HepG2 (cell line): ENCODE measurements at regions not wholly inside any gene's neighbourhood (a gene's known extent, or its start where the extent isn't known, plus 50 kb on each side); places are given as distances from the start of the nearest gene placed in this dataset.

Source experiments
- ATAC-seq: fragments of 200-7000 bp; cut with Tn5 transposase; 3 replicates; pipeline ENCODE4 v1.9.1; 2020; ENCODE audit warnings: mild to moderate bottlenecking, moderate library complexity
- BruUV-seq: library from RNA; stranded (reverse); fragments of 400-500 nt; replicated peaks from 2 replicates; lab custom pipeline; 2021; lab: Mats Ljungman, UMichigan
- CTCF ChIA-PET: fragments of 300-600 bp; formaldehyde crosslinking; extraction: SDS; loops from one replicate; lab custom pipeline; 2021; ENCODE audit warnings: low total read pairs, inconsistent platforms, low intra/inter-chr PET ratio; lab: Yijun Ruan, JAX
- POLR2A ChIA-PET: fragments of 350-600 bp; sonication (Branson Sonifier 250); formaldehyde crosslinking; loops from one replicate; lab custom pipeline; 2020; ENCODE audit warnings: antibody characterized with exemption, inconsistent platforms; lab: Yijun Ruan, JAX
- DNase-seq: peaks from one replicate; pipeline ENCODE4 v3.0.0-alpha.2; 2015; ENCODE audit warnings: low spot score
- FAIRE-seq: peaks from 3 replicates; lab custom pipeline; 2011; peaks lifted over from hg19 to GRCh38; lab: Jason Lieb, UNC
- H2AFZ ChIP-seq: one replicate; pipeline ENCODE4 v1.6.1; 2011; ENCODE audit warnings: low read length, inconsistent platforms
- H3K27ac ChIP-seq: fragments of 300-600 bp; 3 replicates; pipeline ENCODE4 v1.8.0; 2011; ENCODE audit warnings: mixed run types, mild to moderate bottlenecking, mixed read lengths, low read length, inconsistent platforms; ENCODE audit not compliant: insufficient read depth; ENCODE audit errors: extremely low read length
- H3K27me3 ChIP-seq, 2 experiments: fragments of 200-600 bp in 1 of 2; 2 replicates in 1 of 2; 3 replicates in 1 of 2; pipeline versions ENCODE4 v1.6.0 to v1.8.0; 2011; ENCODE audit warnings: low read length in 2 of 2, mild to moderate bottlenecking in 2 of 2, moderate library complexity in 2 of 2, inconsistent platforms in 1 of 2; ENCODE audit not compliant: insufficient read depth in 2 of 2, control insufficient read depth in 1 of 2
- H3K36me3 ChIP-seq, 2 experiments: fragments of 200-600 bp in 1 of 2; replicated peaks in 1 of 2; 2 replicates in 1 of 2; 3 replicates in 1 of 2; pipeline versions ENCODE4 v1.5.1 to v1.8.0; 2011; ENCODE audit warnings: low read length in 2 of 2, inconsistent platforms in 1 of 2; ENCODE audit not compliant: insufficient read depth in 2 of 2, control insufficient read depth in 1 of 2
- H3K4me1 ChIP-seq: 2 replicates; pipeline ENCODE4 v1.5.1; 2012; ENCODE audit warnings: low read length, inconsistent platforms; ENCODE audit not compliant: insufficient read depth
- H3K4me2 ChIP-seq: 2 replicates; pipeline ENCODE4 v1.6.0; 2011; ENCODE audit warnings: low read depth, low read length, inconsistent platforms
- H3K4me3 ChIP-seq, 3 experiments: fragments of 200-600 bp in 1 of 3; sonication (generic), shearing (Covaris generic) in 1 of 3; replicated peaks in 1 of 3; 2 replicates each; pipeline ENCODE4 v1.5.1; 2011 to 2016; ENCODE audit warnings: low read length in 3 of 3, inconsistent platforms in 2 of 3, low read depth in 2 of 3, mild to moderate bottlenecking in 2 of 3, control low read depth in 1 of 3, mixed read lengths in 1 of 3; ENCODE audit not compliant: insufficient read depth in 1 of 3
- H3K79me2 ChIP-seq: one replicate; pipeline ENCODE4 v1.6.1; 2011; ENCODE audit warnings: low read length, inconsistent platforms; ENCODE audit not compliant: insufficient read depth
- H3K9ac ChIP-seq: 2 replicates; pipeline ENCODE4 v1.6.0; 2011; ENCODE audit warnings: mild to moderate bottlenecking, low read depth, low read length, inconsistent platforms; ENCODE audit not compliant: insufficient read depth
- H3K9me3 ChIP-seq: 2 replicates; pipeline ENCODE4 v1.5.1; 2012; ENCODE audit warnings: mild to moderate bottlenecking, low read length
- H4K20me1 ChIP-seq: 2 replicates; pipeline ENCODE4 v1.6.0; 2011; ENCODE audit warnings: inconsistent platforms, mild to moderate bottlenecking, low read length, moderate library complexity; ENCODE audit not compliant: insufficient read depth
- HNF1B ChIP-seq: sonication (generic); formaldehyde crosslinking; IDR thresholded peaks from 2 replicates; pipeline ENCODE4 v1.5.1; 2020; ENCODE audit warnings: mild to moderate bottlenecking, moderate library complexity, missing genetic modification reagents
- IKZF4 ChIP-seq: sonication (generic); formaldehyde crosslinking; IDR thresholded peaks from 2 replicates; pipeline ENCODE4 v1.5.1; 2020; ENCODE audit warnings: borderline replicate concordance, mild to moderate bottlenecking, low read depth, missing genetic modification reagents; ENCODE audit errors: not compliant biosample characterization
- KDM6A ChIP-seq: IDR thresholded peaks from 2 replicates; pipeline ENCODE4 v1.6.1; 2016; ENCODE audit warnings: low read depth
- ZBTB44 ChIP-seq: sonication (generic); formaldehyde crosslinking; IDR thresholded peaks from 2 replicates; pipeline ENCODE4 v1.4.0; 2020; ENCODE audit warnings: missing genetic modification reagents
- ZFYVE20 ChIP-seq: sonication (generic); formaldehyde crosslinking; IDR thresholded peaks from 2 replicates; pipeline ENCODE4 v1.8.0; 2023; ENCODE audit warnings: low read depth, mild to moderate bottlenecking, moderate library complexity, missing genetic modification reagents, borderline replicate concordance
- ZNF777 ChIP-seq: sonication (generic); formaldehyde crosslinking; IDR thresholded peaks from 2 replicates; pipeline ENCODE4 v1.4.0; 2020; ENCODE audit warnings: missing genetic modification reagents
- WGBS: methylation state at CpG from one replicate; pipeline ENCODE4 v1.1.6; 2017; ENCODE audit warnings: low lambda C conversion rate; 5-methylcytosine and 5-hydroxymethylcytosine counted together
- in situ Hi-C: cut with HindIII; loops from 2 replicates; pipeline ENCODE4 v1.10.0; 2017; ENCODE audit warnings: low pct_unique_long_range_greater_than_20kb; ENCODE audit not compliant: extremely low pct_ligation_motif_present
- intact Hi-C: fragments of 100-400 bp; cut with micrococcal nuclease; formaldehyde crosslinking; loops from one replicate; pipeline ENCODE4 v1.10.0; 2022; ENCODE audit not compliant: unreplicated experiment

- intact Hi-C loops, result no loop called here
- TF ChIP-seq ZFYVE20 (CRISPR knock-in tag) (no peak), KDM6A (CRISPR knock-in tag) (no peak), ZNF777 (CRISPR knock-in tag) (no peak), ZBTB44 (CRISPR knock-in tag) (no peak), HNF1B (no peak), IKZF4 (CRISPR knock-in tag) (no peak)
- Histone ChIP-seq H3K9me3 (peaks cover 92% of the 10 kb centered on the region), H3K9ac (no peak overlapping the region), H3K4me2 (no peak overlapping the region), H3K27ac (no peak overlapping the region), H3K79me2 (no peaks in the 10 kb centered on the region), H4K20me1 (no peaks in the 10 kb centered on the region), H3K4me3 (no peak overlapping the region), H3K27me3 (no peaks in the 10 kb centered on the region), H3K36me3 (no peaks in the 10 kb centered on the region), H3K4me1 (no peaks in the 10 kb centered on the region), H2AFZ (no peak overlapping the region)
- CTCF ChIA-PET, result no interaction called here
- DNase-seq (no peak), FAIRE-seq (no peak), ATAC-seq (no peak)
- in situ Hi-C loops, result no loop called here
- WGBS, result 52% methylated on average over 5 of the region's 5 CpGs
- no TSS peak for BruUV-seq
- POLR2A ChIA-PET, result no interaction called here
Observed at GRCh38 chr20:39576771-39577170, 614.6 kb downstream of the DHX35 start.
